GM19324 (cell line): ENCODE measurements at regions not wholly inside any gene's neighbourhood (a gene's known extent, or its start where the extent isn't known, plus 50 kb on each side); places are given as distances from the start of the nearest gene placed in this dataset.

Source experiments
- ATAC-seq: cut with Tn5 transposase; IDR thresholded peaks from one replicate; pipeline ENCODE4 v1.9.1; 2021; ENCODE audit warnings: mild to moderate bottlenecking, moderate library complexity; ENCODE audit not compliant: unreplicated experiment, low FRiP score

DNA sequence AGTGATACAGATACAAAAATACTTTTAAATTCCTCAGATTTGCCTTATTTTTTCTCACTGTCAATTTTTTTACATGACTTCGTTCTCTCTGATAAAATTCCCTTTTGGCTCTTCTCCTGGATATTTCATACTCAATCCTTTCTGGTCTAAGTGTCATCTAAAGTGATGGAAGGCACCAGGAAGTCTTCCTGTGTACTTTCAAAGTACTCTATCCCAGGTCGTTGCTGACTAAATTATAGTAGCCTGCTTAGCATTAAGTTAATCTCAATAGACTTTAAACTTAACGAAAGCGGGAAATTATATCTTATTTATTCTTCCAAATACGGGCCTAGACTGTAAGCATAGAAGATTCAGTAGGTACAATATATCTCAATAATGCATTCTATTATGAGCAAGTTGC lies 67.8 kb downstream of the CASP12 start:
- ATAC-seq: no peak

DNA sequence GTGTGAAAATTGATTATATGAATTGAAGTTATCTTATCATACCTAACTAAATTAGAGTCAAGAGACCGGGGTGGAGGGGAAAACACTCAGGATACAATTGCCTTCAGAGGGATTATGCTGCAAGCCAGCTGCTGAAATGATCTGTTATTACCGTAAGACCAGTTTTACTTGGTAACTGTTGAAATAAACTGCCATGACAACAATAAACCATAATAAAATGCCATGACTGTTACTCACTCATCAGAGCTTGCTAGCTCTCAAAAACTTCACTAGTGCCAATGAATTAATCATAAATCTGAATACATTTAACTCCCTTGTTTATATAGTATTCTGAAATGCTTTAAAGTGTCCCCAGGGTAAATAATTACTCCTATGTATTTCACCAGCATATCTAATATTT lies 68.2 kb downstream of the CASP12 start:
- no peak for ATAC-seq

DNA sequence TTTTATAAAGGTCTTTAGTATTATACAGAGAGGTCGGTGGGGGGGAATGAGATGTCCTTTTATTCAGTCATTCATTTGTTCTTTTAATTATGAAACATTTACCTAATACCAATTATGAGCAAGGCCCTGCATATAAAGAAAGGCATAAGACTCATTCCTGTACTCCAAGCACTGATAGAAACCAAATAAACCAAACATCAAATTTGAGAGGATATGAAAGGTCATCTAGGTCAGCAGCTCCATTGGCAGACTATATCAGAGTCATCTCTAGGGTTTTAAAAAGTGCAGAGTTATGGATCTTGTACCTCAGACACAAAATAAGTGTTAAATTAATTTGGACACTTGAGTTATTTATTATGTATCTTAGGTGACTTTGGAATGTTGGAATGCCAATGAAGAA lies 71.5 kb downstream of the CASP12 start:
- no peak for ATAC-seq

DNA sequence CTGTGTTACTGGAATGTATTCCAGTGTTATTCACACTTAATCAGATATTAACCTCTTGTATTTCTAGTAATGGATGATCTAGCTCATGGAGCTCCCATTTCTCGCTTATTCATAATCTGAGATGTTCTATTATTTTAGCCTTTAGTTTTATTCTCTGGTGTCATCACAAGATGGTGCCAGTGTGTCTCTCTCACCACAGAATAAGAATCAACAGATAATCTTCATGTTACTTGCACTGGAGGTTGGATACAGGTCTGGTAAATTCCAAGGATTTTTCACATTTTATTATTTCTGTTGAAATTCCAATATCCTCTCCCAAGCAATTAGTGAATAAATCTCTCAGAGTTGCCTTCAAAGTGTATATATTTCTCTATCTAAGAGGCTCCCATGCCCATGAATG lies 74.6 kb downstream of the CASP12 start:
- ATAC-seq: no peak

DNA sequence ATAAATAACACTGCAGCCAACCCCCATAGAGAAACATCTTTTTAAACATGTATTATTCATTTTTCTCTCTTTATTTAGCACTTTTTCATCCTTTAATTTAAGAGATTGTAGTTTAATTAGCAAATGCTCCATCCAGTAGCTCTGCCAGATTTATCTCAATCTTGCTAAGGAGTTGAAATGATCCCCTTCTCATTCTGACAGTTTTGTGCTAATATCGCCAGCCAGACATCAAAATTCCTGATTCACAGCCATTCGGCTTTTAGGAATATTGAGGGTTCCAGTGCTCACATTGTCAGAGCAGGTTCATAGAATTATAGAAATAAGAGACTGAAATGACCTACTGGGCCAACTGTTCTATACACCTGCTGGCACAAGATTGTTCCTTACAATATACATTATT lies 77.8 kb downstream of the CASP12 start:
- ATAC-seq: no peak

DNA sequence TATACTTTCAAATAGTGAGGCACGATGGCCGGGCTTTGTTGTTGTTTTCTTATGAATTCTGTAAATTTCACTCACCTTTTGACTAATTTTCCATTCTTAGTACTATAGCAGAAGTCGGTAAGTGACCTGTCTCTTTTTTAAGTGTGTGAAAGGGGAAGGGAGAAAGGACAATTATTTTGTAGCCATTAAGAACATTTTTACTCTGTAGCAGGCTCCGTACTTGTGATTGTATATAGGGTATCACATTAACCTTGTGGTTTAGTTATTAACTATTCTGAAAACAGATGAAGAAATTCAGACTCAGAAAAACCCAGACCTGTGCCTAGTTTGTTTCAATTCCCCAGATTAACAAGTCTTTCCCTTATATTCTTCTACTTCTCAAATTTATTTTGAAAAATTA lies 78.7 kb downstream of the CASP12 start:
- no peak for ATAC-seq

DNA sequence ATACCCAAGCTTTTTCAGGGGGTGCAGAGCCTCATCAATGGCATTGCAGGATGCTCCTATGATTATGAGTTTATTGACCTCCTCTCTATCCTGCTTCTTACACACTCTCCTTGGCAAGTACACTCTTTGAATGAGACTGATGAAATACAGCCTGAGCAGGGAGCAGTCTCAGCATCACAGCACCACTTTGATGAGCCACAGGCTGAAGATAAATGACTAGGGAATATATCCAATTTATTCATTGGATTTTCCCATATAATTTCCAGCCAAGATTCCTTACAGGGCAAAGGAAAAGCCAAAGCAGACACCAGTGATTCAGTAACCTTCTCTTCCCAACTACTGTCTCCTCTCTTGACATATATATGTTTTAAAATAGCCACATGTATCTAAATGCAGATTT lies 79.2 kb downstream of the CASP12 start:
- ATAC-seq: no peak

DNA sequence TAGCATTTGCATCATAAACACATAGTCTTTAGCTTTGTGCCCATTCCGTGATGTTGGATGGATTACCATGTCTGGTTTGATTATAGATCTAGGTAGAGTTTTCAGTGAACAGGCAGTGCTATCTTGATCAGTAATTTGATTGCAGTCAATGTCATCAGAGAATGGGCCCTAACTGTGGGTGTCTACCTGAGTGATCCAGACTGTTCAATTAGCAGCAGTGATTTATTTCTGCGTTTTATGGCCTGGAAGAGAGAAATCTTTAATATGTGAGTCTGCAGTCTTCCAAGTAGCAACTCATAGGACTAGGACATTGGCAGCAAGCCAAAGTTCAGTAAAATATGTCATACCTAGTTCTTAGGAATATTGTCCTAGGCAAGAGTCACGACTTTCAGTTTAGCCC lies 80.3 kb downstream of the CASP12 start:
- ATAC-seq: no peak

DNA sequence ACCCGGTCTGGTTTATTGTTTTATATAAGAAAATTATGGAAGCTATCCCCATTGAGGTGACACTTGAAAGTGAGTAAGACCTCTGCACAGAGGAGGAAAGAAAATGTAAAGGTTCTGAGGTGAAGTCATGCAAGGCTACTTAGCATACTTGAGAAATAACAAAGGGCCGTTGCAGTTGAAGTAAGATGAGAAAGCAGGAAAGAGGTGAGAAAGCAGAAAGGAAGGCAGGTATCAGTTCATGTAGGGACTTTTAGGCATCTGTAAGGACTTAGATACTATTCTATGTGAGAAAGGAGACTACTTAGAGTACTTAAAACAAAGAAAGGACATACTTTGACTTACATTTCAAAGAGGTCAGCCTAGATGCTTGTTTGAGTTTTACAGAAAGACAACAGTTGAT lies 84.7 kb downstream of the CASP12 start:
- no peak for ATAC-seq

DNA sequence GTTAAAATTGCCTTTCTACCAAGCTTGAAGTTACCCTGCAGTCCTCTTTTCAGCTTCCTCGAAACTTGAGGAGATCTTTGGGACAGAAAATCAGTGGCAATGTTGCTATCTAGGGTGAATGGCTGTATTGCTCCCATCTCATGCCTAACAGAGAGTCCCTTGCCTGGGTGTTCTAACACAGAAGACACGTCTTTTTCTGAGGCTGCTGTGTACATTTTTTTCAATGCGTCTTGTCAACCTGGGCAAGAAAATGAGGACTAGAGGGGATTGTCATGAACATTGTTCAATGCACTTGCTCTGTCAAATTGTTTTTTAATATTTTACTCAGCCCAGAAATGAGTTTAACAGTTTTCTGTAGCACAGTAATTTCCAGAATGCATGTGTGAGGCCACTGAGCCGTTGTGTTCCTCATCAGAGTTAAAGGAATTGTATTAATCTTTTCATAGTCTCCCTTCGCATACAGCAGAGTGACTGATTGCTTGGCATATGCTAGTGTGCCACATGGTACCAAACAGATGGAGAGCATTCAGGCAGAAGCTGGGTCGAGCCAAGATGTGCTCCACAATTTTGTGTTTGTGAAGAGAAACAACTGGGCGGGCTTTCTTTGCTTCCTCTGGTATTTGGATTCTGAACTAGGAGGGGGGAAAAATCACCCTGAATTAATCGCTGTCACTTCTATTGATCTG lies 86.0 kb downstream of the CASP12 start:
- ATAC-seq: no peak

DNA sequence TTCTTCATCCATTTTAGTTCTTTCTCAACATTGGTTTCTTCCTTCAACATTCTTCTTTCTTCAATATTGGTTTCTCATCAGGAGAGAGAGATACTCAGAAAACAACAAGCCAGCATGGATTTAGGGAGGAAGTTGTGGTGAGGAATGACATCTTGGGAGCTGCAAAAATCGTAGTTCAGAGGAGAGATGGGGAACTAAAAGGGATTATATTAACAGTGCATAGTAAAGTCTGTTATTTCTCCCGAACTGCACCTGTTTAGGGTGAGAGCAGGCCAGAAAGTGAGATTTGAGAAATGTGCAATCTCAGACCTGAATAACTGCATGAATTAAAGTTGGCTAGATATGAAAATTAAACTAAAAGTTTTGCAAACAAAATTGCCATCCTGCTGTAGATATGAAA lies 94.5 kb downstream of the CASP12 start:
- ATAC-seq: no peak

DNA sequence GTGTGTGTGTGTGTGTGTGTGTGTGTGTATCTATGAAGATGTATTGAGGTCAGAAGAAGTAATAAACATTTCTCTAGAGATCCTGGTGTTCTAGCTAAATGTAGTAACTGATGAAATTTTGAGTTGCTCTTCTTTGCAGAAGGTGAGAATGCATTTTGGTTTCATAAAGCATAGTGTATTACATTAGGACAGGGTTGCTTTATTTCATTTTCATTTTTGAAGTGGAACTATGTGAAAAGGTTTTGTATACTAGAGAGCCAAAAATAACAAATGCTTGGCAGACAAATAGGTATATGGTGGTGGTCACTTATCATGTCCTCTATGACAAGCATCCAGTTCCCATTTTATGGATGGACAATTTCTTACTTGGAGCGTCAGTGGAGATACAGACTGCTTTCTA lies 99.0 kb downstream of the CASP12 start:
- peak; percentile 93 for ATAC-seq

DNA sequence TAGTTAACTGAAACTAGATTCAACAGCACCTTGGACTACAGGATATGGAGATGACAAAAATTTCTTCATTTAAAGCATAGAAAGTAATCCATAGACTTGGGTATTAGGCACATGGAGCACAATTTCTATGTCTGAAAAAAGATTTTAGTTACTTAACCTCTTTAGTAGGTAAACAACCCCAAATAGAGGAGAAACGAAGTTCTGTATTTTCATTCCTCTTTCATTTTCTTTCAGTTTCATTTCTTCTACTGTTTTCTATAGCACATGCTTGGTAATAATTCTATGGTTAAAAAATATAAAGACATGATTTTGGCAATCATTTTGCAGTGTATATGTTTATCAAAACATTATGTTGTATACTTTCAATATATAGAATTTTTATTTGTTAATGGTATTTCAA lies 99.5 kb downstream of the CASP12 start:
- ATAC-seq: peak; percentile 61

DNA sequence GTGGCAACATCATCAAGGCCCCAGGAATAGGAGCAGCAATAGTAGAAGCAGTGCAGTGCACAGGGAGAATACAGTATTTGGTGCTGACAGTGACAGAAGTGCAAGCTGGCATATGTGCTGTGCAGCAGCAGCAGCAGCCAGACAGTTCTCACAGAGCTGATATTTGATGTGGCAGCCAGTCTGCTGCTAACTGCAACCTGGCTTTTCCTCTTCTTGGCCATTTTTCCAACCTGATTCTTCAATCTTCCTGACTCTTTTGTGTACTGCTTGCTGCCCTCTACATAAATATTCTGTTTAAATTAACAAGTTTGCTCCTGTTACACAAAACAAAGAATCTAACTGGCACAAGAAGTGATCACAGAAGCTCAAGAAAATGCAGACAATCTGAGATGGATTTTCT lies 102.0 kb downstream of the CASP12 start:
- no peak for ATAC-seq

DNA sequence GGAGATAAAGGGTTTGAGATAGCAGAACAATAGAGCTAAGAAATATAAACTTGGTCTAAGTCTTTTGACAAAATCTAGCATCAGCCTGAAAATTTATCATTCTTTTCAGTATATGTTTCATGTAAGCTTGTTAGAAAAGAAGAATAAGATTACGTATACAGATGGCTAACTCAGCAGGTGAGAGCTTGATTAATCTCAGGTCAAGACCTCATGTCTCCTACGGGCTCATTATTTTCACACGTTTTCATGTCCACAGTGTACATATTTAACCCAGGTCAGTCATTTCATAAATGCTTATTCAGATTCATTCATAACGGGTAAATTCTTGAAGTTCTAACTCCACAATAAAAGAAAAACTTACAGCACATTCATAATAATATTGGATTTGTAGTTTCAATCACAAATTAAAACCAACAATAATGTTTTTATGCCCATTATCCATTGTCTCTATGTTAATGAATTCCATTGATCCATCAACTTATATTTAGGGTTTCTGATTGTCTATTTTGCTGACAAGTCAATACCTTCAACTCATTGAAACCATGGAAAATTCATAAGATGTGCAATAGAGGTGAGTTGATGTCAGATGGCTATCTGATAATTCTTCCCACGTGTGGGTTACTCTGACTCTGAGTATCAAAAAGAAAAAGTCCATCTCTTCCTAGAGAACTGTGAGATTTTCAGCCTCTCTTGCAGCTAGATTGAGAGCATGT lies 102.6 kb downstream of the CASP12 start:
- ATAC-seq: no peak

DNA sequence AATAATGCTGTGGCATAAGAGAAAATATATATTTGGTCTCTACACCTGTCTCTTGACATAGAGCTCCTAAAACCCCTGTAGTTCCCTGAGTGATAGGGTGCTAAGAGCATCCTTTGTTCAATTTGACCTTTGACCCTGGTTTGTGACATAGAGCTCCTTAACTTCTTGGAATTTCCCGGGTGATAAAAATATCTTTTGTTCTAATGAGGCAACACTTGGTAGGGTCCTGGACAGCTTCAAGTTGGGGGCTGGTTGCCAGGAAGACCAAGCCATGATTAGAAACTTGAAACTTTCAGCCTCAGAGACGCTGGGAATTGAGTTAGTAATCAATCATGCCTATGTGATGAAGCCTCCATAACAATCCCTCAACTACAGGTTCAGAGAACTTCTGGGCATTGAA lies 105.4 kb downstream of the CASP12 start:
- ATAC-seq: no peak

DNA sequence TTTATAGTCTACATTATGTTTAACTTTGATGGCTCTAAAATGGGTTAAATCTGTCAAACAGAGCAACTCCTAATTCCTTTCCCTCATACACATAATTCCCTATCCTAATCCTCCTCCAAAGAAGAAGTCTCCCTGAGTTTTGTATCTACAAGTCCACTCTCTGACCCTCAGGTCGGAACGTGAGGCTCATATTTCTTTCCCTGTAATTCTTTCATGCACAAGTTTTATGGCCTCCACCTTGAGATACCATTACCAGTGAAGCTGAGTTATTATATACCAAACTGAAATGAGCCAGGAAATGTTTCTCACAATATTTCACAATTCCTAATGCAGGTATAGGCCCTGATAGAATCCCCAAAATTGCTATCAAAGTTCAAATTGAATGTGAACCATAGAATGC lies 106.4 kb downstream of the CASP12 start:
- no peak for ATAC-seq

DNA sequence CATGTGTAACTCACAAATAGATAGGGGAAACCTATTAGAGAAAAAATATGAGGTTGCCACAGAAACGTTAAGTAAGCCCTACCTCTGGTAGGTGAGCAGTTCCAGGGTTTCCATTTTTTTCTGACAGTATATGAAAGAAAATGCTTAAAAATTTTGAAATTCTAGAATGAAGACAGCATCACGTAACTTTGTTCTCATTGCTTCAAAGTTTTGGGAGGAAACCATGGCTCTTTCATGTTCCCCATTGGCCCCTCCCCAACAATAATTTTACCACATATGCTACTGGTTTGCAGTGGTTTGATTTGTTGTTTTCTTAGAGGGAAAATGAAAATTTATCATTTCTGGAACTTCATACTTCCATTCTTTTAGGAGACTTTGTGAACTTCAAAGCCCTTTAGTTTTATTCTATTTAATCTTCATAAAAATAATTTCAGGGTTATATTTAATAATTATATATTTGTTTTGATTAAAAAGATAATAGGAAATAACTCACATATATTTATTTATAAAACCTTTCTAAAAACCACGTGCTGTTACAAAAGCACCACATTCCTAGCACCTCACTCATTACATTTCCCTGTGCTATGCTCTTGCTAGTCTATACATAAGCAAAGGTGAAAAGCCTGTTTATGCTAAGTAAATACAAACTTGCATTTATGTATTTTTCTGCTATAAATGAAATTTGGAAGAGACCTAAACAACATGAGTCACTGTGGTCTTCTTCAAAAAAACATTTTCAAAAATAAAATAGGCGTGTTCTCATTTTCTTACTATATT lies 113.4 kb downstream of the CASP12 start:
- no peak for ATAC-seq

DNA sequence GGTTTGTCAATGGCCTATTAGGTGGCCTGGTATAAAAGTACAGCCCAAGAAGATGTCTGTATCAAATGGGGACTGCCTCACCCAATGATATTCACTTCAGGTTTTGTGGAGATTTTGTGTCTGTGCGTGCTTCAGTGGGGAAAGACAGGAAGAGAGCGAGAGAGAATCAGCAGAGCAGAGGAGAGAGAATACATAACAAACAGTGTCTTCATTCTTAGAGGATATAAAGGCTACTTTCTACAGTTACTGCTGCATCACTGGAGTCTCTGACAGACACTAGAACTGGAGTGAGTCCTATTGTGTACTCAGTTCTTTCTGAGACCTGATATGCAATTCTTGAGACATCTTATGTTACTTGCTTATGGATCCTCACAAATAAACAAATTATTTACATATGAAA lies 115.0 kb downstream of the CASP12 start:
- no peak for ATAC-seq

DNA sequence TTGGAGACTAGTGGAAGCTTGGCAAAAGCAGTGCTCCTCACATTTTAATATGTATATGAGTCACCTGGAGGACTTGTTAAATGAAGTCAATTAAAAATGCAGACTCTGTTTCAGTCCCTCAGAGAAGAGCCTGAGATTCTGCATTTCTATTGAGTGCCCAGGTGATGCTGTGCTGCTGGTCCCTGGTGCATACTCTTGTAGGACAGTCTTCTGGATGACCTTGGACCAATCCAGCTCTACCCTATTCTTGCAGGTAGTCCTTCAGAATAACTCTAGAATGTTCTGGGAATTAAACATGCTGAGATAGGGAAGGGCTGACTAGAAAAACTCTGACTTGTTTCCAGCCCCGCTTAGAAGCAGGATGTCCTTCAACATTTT lies 115.9 kb downstream of the CASP12 start:
- ATAC-seq: no peak

DNA sequence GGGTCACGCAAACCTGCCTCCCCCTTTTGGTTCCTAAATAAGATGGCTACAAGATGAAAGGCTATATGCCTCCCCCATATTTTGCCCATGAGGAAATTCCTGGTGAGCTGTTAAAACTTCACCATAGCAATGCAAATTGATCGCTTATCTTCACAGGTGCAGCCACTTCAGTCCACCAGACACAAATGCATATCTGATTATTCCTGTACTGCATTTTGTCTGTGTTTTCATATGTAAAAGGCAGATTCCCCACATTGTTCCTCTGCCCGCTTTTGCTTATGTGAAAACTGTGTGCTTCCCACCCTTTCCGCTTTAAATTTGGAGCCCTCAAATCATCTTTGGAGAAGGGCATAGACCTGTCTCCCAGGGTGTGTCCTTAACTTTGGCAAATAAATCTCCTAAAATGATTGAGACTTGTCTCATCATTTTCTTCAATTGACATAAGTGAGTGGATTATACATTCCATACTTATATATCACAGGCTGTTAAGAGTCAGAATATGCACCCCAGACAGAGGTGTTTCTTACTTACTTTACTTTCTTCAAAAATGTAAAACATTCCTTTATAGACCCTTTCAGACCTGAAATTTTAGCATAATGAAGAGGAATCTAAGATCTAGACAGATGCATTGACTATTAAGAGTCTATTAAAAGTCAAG lies 116.4 kb downstream of the CASP12 start:
- ATAC-seq: no peak
